Stimulated activated naive B cell treated with anti-CD40 and anti-IgM and Interleukin-4, amounts not matched to agents 10 μg/mL and 1 μg/mL and 100 μg/mL, for 72 hours (primary cell): ENCODE measurements at regions not wholly inside any gene's neighbourhood (a gene's known extent, or its start where the extent isn't known, plus 50 kb on each side); places are given as distances from the start of the nearest gene placed in this dataset.

Source experiments
- ATAC-seq, 2 donors: fragments of 150-1000 bp; cut with Tn5 transposase; replicated peaks; 2 replicates each; pipeline ENCODE4 v1.10.0; 2021; ENCODE audit warnings: moderate library complexity in 1 of 2
- DNase-seq: peaks from one replicate; pipeline ENCODE4 v3.0.0; 2021
- H3K27ac Mint-ChIP-seq: one replicate; pipeline ENCODE4 v1.8.0; 2022; ENCODE audit warnings: mild to moderate bottlenecking, mixed read lengths
- H3K27me3 Mint-ChIP-seq, 2 donors: one replicate each; pipeline ENCODE4 v1.8.0; 2022; ENCODE audit warnings: mixed read lengths in 2 of 2
- H3K36me3 Mint-ChIP-seq, 2 donors: one replicate each; pipeline ENCODE4 v1.8.0; 2022; ENCODE audit warnings: mixed read lengths in 2 of 2, mild to moderate bottlenecking in 1 of 2
- H3K4me1 Mint-ChIP-seq, 2 donors: one replicate each; pipeline ENCODE4 v1.8.0; 2022; ENCODE audit warnings: mixed read lengths in 2 of 2, mild to moderate bottlenecking in 1 of 2
- H3K4me3 Mint-ChIP-seq, 2 donors: one replicate each; pipeline ENCODE4 v1.8.0; 2022; ENCODE audit warnings: mild to moderate bottlenecking in 2 of 2, mixed read lengths in 2 of 2, moderate library complexity in 1 of 2
- H3K9me3 Mint-ChIP-seq, 2 donors: one replicate each; pipeline ENCODE4 v1.8.0; 2022; ENCODE audit warnings: mixed read lengths in 2 of 2, mild to moderate bottlenecking in 1 of 2

GRCh38 chr6:113630738-113631535, 226.2 kb upstream of the MARCKS start:
- peak overlapping the region; percentile 94 for H3K27ac Mint-ChIP-seq
- peak overlapping the region; percentile 77 for H3K4me3 Mint-ChIP-seq
- ATAC-seq (peak; percentile 72 to 77), DNase-seq (peak; percentile 84)
- H3K36me3 Mint-ChIP-seq: no peaks in the 10 kb centered on the region
- peaks cover 53 to 77% of the 10 kb centered on the region in 2 donors for H3K4me1 Mint-ChIP-seq
- H3K9me3 Mint-ChIP-seq: no peaks in the 10 kb centered on the region
- no peaks in the 10 kb centered on the region for H3K27me3 Mint-ChIP-seq

GRCh38 chr6:113631666-113632065, 225.5 kb upstream of the MARCKS start:
- no peaks in the 10 kb centered on the region for H3K9me3 Mint-ChIP-seq
- no peaks in the 10 kb centered on the region for H3K36me3 Mint-ChIP-seq
- DNase-seq (no peak), ATAC-seq (no peak)
- H3K4me3 Mint-ChIP-seq: peak overlapping the region; percentile 77
- peaks cover 55 to 78% of the 10 kb centered on the region in 2 donors for H3K4me1 Mint-ChIP-seq
- no peaks in the 10 kb centered on the region for H3K27me3 Mint-ChIP-seq
- peak overlapping the region; percentile 94 for H3K27ac Mint-ChIP-seq

GRCh38 chr6:113632220-113632864, 224.8 kb upstream of the MARCKS start:
- peaks cover 53 to 78% of the 10 kb centered on the region in 2 donors for H3K4me1 Mint-ChIP-seq
- peak; percentile 24 to 36 for ATAC-seq
- H3K27ac Mint-ChIP-seq: peak overlapping the region; percentile 89
- H3K36me3 Mint-ChIP-seq: no peaks in the 10 kb centered on the region
- H3K27me3 Mint-ChIP-seq: no peaks in the 10 kb centered on the region
- H3K9me3 Mint-ChIP-seq: no peaks in the 10 kb centered on the region
- H3K4me3 Mint-ChIP-seq: peak overlapping the region; percentile 75 to 76
- DNase-seq: peak; percentile 63

- Mint-ChIP-seq H3K4me1 (peaks cover 46 to 72% of the 10 kb centered on the region in 2 donors), H3K27me3 (no peaks in the 10 kb centered on the region), H3K27ac (peak overlapping the region; percentile 11), H3K9me3 (no peaks in the 10 kb centered on the region), H3K36me3 (no peaks in the 10 kb centered on the region), H3K4me3 (no peak overlapping the region)
- ATAC-seq (no peak), DNase-seq (no peak)
Observed at GRCh38 chr6:113633638-113634037, 223.5 kb upstream of the MARCKS start.

- Mint-ChIP-seq H3K4me1 (peaks cover 43 to 63% of the 10 kb centered on the region in 2 donors), H3K36me3 (no peaks in the 10 kb centered on the region), H3K9me3 (no peaks in the 10 kb centered on the region), H3K27ac (peak overlapping the region; percentile 81), H3K4me3 (peak overlapping the region; percentile 24 to 50), H3K27me3 (no peaks in the 10 kb centered on the region)
- DNase-seq (peak; percentile 48), ATAC-seq (peak; percentile 35 to 48)
Observed at GRCh38 chr6:113634352-113635163, 222.6 kb upstream of the MARCKS start.

GRCh38 chr6:113635222-113635986, 221.7 kb upstream of the MARCKS start:
- Mint-ChIP-seq H3K36me3 (no peaks in the 10 kb centered on the region), H3K4me1 (peaks cover 38 to 58% of the 10 kb centered on the region in 2 donors), H3K27me3 (no peaks in the 10 kb centered on the region), H3K4me3 (peak overlapping the region; percentile 2 to 5), H3K27ac (peak overlapping the region; percentile 81), H3K9me3 (no peaks in the 10 kb centered on the region)
- DNase-seq (no peak), ATAC-seq (no peak)

GRCh38 chr6:113636357-113636824, 220.8 kb upstream of the MARCKS start:
- H3K4me1 Mint-ChIP-seq: peaks cover 32 to 49% of the 10 kb centered on the region in 2 donors
- DNase-seq: no peak
- H3K4me3 Mint-ChIP-seq: no peak overlapping the region
- no peaks in the 10 kb centered on the region for H3K27me3 Mint-ChIP-seq
- no peaks in the 10 kb centered on the region for H3K9me3 Mint-ChIP-seq
- no peak for ATAC-seq
- no peaks in the 10 kb centered on the region for H3K36me3 Mint-ChIP-seq
- H3K27ac Mint-ChIP-seq: no peak overlapping the region

GRCh38 chr6:113640051-113640450, 217.1 kb upstream of the MARCKS start:
- DNase-seq: no peak
- Mint-ChIP-seq H3K4me1 (peaks cover 26 to 39% of the 10 kb centered on the region in 2 donors), H3K36me3 (no peaks in the 10 kb centered on the region), H3K9me3 (no peaks in the 10 kb centered on the region), H3K27me3 (no peaks in the 10 kb centered on the region), H3K4me3 (no peak overlapping the region), H3K27ac (no peak overlapping the region)
- ATAC-seq: no peak

GRCh38 chr6:113642001-113642713, 215.0 kb upstream of the MARCKS start:
- Mint-ChIP-seq H3K4me1 (peaks cover 22 to 36% of the 10 kb centered on the region in 2 donors), H3K4me3 (peak overlapping the region in 1 of 2 donors; percentile 1), H3K27ac (no peak overlapping the region), H3K36me3 (no peaks in the 10 kb centered on the region), H3K27me3 (no peaks in the 10 kb centered on the region), H3K9me3 (no peaks in the 10 kb centered on the region)
- DNase-seq (no peak), ATAC-seq (no peak)

GRCh38 chr6:113642714-113643406, 214.3 kb upstream of the MARCKS start:
- Mint-ChIP-seq H3K4me3 (peak overlapping the region in 1 of 2 donors; percentile 1), H3K36me3 (no peaks in the 10 kb centered on the region), H3K9me3 (no peaks in the 10 kb centered on the region), H3K27me3 (no peaks in the 10 kb centered on the region), H3K27ac (no peak overlapping the region), H3K4me1 (peaks cover 28 to 40% of the 10 kb centered on the region in 2 donors)
- no peak for DNase-seq
- ATAC-seq: peak; percentile 87 to 92

GRCh38 chr6:113643407-113643770, 213.8 kb upstream of the MARCKS start:
- Mint-ChIP-seq H3K4me1 (peaks cover 26 to 43% of the 10 kb centered on the region in 2 donors), H3K27ac (no peak overlapping the region), H3K9me3 (no peaks in the 10 kb centered on the region), H3K4me3 (no peak overlapping the region), H3K36me3 (no peaks in the 10 kb centered on the region), H3K27me3 (no peaks in the 10 kb centered on the region)
- ATAC-seq: no peak
- no peak for DNase-seq

GRCh38 chr6:113644861-113645575, 212.1 kb upstream of the MARCKS start:
- Mint-ChIP-seq H3K36me3 (no peaks in the 10 kb centered on the region), H3K9me3 (no peaks in the 10 kb centered on the region), H3K27ac (no peak overlapping the region), H3K4me1 (peaks cover 38 to 57% of the 10 kb centered on the region in 2 donors), H3K27me3 (no peaks in the 10 kb centered on the region), H3K4me3 (no peak overlapping the region)
- DNase-seq: no peak
- ATAC-seq: no peak
